GM18868 (cell line): ENCODE measurements at regions not wholly inside any gene's neighbourhood (a gene's known extent, or its start where the extent isn't known, plus 50 kb on each side); places are given as distances from the start of the nearest gene placed in this dataset.
"Not testable (repeated sequence)": the region's sequence is repeated elsewhere in the genome, so short reads cannot be mapped to it uniquely, and the experiment has no call there.

Experiments
- ATAC-seq: cut with Tn5 transposase; IDR thresholded peaks from one replicate; pipeline ENCODE4 v1.9.1; 2021; ENCODE audit warnings: mild to moderate bottlenecking, moderate library complexity; ENCODE audit not compliant: unreplicated experiment

DNA sequence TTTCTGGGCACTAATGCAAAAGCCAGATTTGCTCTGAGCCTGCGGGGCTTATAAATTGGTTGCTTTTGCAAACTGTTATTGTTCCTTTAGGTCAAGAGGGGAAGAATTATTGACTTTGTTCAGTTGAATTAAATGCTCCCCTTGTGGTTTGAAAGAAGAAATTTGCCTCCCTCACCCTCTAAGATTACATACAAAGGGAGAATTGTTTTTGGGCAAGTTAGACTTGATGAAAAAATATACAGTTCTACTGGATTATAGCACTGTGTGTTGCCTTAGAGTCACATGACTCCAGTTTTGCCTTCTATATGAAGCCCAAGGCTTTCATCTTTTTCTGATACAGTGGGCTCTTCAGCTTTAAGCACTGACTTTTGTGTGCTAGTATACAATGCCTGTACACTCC is 1265.8 kb upstream of the LRRTM3 start:
- ATAC-seq = no peak

DNA sequence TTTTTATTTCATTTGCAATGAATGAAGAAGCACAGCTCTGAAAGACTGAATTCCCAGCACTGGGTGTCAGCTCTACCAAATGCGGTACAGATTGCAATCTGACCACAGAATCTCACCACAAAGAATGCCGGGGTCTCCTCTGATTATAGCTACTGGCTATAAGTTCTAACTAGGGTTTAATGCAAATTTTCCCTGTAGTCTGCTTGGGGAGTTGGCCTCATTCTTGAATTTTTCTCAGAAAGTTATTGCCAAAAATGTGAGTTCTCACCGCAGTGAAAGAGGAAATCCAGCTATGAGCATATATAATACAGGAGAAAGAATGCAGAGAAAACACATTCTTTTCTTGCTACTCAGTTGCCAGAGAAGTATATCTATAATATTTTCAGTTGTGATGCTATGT is 1255.7 kb upstream of the LRRTM3 start:
- no peak for ATAC-seq

DNA sequence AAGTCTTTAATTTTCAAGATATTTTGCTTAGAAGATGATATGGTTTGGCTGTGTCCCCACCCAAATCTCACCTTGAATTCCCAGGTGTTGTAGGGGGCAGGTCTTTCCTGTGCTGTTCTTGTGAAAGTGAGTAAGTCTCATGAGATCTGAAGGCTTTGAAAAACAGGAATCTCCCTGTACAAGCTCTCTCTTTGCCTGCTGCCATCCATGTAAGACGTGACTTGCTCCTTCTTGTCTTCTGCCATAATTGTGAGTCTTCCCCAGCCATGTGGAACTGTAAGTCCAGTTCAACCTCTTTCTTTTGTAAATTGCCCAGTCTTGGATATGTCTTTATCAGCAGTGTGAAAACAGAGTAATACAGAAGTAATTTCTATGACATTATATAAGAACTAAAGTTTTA is 1255.2 kb upstream of the LRRTM3 start:
- ATAC-seq = not testable (repeated sequence)

GRCh38 chr10:65675236-65675635 is 1250.6 kb upstream of the LRRTM3 start:
- ATAC-seq = no peak

- ATAC-seq = no peak
Measured at GRCh38 chr10:65684896-65685295, 1240.9 kb upstream of the LRRTM3 start.

DNA sequence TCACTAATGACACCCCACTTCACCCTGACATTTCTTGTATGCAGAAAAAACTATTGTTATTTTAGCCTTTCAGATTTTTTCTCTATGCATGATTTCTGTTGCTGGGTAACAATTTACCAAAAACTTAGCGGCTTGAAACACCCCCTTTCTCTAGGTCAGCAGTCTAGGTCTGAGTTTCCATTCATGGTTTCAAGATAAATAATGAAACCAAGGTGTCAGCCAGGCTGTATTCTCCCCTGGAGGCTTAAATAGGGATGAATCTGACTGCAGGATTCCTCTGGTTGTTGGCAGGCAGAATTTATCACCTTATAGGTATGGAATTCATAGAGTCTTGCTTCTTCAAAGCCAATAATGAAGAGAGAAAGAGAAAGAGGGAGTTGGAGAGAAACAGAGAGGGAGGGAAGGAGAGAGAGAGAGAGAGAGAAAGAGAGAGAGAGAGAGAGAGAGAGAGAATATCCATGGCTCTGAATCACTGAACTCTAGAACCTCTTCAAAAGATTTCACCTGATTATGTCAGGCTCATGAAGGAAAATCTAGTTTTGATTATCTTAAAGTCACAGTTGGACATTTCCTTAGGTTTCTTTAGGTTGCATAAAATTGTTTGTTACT is 1224.6 kb upstream of the LRRTM3 start:
- ATAC-seq = no peak

- ATAC-seq = peak; percentile 81
Measured at GRCh38 chr10:65708057-65708456, 1217.8 kb upstream of the LRRTM3 start.

DNA sequence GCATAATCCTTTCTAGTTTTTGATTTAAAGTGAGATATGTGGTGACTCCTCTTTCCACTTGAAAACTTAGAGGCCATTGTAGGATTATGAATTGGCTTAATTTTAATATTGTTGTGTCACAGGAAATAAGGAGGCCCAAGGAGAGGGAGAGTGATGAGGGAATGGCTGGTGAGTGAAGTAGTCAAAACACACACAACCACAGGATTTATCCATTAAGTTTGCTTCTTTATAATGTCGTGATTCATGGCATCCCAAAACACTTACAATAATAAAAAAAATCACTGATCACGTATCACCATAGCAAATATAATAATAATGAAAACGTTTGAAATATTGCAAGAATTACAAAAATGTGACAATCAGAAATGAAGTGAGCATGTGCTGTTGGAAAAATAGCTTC is 1215.5 kb upstream of the LRRTM3 start:
- no peak for ATAC-seq

DNA sequence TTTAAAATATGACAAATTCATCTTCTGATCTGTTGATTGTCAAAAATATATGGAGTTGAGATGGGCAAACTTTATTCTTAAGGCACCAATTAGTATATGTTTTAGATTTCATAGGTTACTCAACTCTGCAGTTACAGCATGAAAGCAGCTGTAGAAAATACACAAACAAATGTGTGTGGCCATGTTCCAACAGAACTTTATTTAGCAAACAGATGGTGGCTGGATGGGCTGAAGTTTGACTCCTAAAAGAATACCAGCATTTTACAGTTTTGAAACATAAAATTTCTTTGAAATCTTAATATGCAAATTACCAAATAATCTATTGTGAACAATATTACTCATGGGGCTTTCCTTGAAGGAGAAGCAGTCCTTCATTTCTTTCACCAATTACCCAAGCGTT is 1206.0 kb upstream of the LRRTM3 start:
- no peak for ATAC-seq

DNA sequence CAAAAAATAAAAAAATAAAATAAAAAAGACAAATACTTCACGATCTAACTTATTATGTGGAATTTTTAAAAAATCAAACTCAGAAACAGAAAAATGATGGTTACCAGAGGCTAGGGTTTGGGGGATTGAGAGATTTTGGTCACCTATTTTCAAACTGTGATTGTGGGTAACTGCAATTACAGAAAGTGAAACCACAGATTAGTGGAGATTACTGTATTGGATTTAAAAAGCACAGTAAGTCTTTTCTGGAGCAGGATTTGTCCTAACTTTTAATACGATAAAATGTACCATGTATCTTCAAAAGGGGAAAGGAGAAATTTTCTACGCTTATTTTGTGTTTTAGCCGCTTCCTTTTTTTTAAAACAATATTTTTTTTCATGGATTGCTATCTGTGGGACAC is 1204.9 kb upstream of the LRRTM3 start:
- ATAC-seq = no peak

GRCh38 chr10:65723525-65723924 is 1202.3 kb upstream of the LRRTM3 start:
- ATAC-seq = no peak

DNA sequence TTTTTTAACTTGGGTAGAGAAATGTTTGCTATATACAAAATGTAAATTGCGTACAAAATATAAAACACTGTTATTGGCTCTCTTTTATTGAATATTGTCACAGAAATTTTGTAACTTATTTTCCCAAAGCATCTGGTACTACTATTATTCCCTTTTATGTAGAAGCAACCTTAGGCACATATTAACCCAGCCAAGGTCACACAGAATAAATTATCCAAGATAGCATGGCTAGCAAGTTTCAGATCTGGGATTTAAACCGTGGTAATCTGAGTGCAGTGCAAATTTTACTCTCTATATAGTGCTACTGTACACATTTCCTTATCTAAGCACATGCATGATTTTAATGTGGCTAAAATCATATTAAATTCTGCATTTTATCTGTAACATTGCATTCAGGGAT is 1190.5 kb upstream of the LRRTM3 start:
- no peak for ATAC-seq

GRCh38 chr10:65742906-65743305 is 1182.9 kb upstream of the LRRTM3 start:
- no peak for ATAC-seq

- no peak for ATAC-seq
Measured at GRCh38 chr10:65751218-65751617, 1174.6 kb upstream of the LRRTM3 start.

DNA sequence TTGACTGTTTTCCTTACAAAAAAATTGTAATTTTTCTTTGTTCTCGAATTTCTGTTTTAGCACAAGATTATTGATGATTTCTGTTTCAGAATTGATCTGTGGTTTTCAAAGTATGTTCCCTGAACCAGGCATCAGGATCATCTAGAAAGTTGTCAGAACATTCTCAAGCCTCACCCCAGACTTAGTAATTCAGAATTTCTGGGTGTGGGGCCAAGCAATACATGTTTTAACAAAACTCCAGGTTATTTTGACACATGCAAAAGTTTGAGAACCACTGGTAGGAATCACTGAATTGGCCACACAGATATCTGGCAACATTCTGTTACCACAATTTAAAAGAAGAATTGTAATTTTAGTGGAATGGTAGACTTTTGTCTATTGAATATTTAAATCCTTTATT is 1173.9 kb upstream of the LRRTM3 start:
- no peak for ATAC-seq

- ATAC-seq = no peak
Measured at GRCh38 chr10:65753532-65753931, 1172.3 kb upstream of the LRRTM3 start.

- ATAC-seq = no peak
Measured at GRCh38 chr10:65754112-65754511, 1171.7 kb upstream of the LRRTM3 start.

GRCh38 chr10:65762311-65762710 is 1163.5 kb upstream of the LRRTM3 start:
- ATAC-seq = no peak

- no peak for ATAC-seq
Measured at GRCh38 chr10:65765006-65765541, 1160.8 kb upstream of the LRRTM3 start.

- ATAC-seq = no peak
Measured at GRCh38 chr10:65769828-65770227, 1156.0 kb upstream of the LRRTM3 start.

- no peak for ATAC-seq
Measured at GRCh38 chr10:65778753-65779152, 1147.1 kb upstream of the LRRTM3 start.

- ATAC-seq = no peak
Measured at GRCh38 chr10:65779985-65780384, 1145.9 kb upstream of the LRRTM3 start.

GRCh38 chr10:65786279-65786678 is 1139.6 kb upstream of the LRRTM3 start:
- no peak for ATAC-seq
